Stimulated activated naive CD8-positive, alpha-beta T cell treated with anti-CD3 and anti-CD28 coated beads, Interleukin-15, amount 100 ng/mL, for 72 hours (primary cell): ENCODE measurements at regions not wholly inside any gene's neighbourhood (a gene's known extent, or its start where the extent isn't known, plus 50 kb on each side); places are given as distances from the start of the nearest gene placed in this dataset.

ENCODE experiments used
- ATAC-seq: fragments of 150-1000 bp; cut with Tn5 transposase; 2 replicates; pipeline ENCODE4 v1.10.0; 2021; ENCODE audit warnings: mild to moderate bottlenecking, moderate library complexity
- DNase-seq, 2 donors: peaks; one replicate each; pipeline ENCODE4 v3.0.0; 2021 to 2022
- H3K27ac Mint-ChIP-seq, 2 donors: one replicate each; pipeline ENCODE4 v1.8.0; 2022; ENCODE audit warnings: mild to moderate bottlenecking in 2 of 2, mixed read lengths in 2 of 2, moderate library complexity in 2 of 2
- H3K27me3 Mint-ChIP-seq: one replicate; pipeline ENCODE4 v1.8.0; 2022; ENCODE audit warnings: mixed read lengths
- H3K4me1 Mint-ChIP-seq: one replicate; pipeline ENCODE4 v1.8.0; 2022; ENCODE audit warnings: mild to moderate bottlenecking, mixed read lengths
- H3K4me3 Mint-ChIP-seq, 2 donors: one replicate each; pipeline ENCODE4 v1.8.0; 2022; ENCODE audit warnings: mild to moderate bottlenecking in 2 of 2, mixed read lengths in 2 of 2, moderate library complexity in 1 of 2
- H3K9me3 Mint-ChIP-seq, 2 donors: one replicate each; pipeline ENCODE4 v1.8.0; 2022; ENCODE audit warnings: mixed read lengths in 2 of 2

GRCh38 chr15:79195239-79195638 lies 87.3 kb upstream of the ANKRD34C start:
- Mint-ChIP-seq H3K27ac (no peak overlapping the region), H3K27me3 (peaks cover 29% of the 10 kb centered on the region), H3K4me1 (no peaks in the 10 kb centered on the region), H3K9me3 (no peaks in the 10 kb centered on the region), H3K4me3 (no peak overlapping the region)
- ATAC-seq (no peak), DNase-seq (no peak)

DNA sequence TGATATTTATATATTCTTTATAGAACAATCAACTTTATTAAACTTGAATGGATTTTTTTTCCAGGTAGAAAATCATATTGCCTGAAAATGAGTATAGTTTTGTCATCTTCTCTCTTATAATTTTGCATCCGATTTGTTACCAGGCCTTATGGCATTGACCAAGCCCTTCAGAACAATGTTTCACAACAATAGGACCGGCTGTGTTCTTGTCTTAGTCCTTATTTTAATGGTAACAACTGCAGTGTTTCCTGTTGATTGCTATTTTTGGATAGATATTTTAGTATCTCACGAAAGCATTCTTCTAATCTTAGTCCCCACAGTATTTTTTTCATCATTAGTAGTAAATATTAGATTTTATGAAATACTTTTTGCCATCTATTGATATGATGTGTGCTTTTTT lies 88.1 kb upstream of the ANKRD34C start:
- Mint-ChIP-seq H3K9me3 (no peaks in the 10 kb centered on the region), H3K27me3 (peaks cover 29% of the 10 kb centered on the region), H3K4me3 (no peak overlapping the region), H3K27ac (no peak overlapping the region), H3K4me1 (no peaks in the 10 kb centered on the region)
- DNase-seq: no peak
- ATAC-seq: no peak

DNA sequence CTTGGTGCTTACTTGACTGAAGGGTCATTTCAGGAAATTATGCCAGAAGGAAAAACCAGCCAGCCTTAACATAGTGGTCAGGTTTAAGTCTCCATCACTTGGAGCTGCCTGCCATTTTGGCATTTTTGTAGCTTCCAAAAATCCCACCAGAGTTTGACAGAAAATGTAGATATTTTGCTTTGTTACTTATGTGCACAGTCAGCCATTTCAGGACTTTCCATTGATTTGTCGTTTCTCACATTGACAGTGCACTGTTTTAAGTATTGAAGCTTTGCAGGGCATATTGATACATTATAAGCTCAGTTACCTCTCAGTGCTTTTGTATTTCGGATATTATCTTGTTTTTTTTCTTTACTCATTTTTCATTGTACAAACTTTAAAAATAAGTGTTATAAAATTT lies 89.0 kb upstream of the ANKRD34C start:
- Mint-ChIP-seq H3K27ac (no peak overlapping the region), H3K9me3 (no peaks in the 10 kb centered on the region), H3K4me1 (no peaks in the 10 kb centered on the region), H3K27me3 (peaks cover 29% of the 10 kb centered on the region), H3K4me3 (no peak overlapping the region)
- DNase-seq (no peak), ATAC-seq (no peak)

- ATAC-seq: no peak
Observed at GRCh38 chr15:79193103-79193502, 89.4 kb upstream of the ANKRD34C start.

GRCh38 chr15:79192462-79193036 lies 90.0 kb upstream of the ANKRD34C start:
- Mint-ChIP-seq H3K27ac (no peak overlapping the region), H3K9me3 (no peaks in the 10 kb centered on the region), H3K4me3 (no peak overlapping the region), H3K4me1 (no peaks in the 10 kb centered on the region), H3K27me3 (peaks cover 29% of the 10 kb centered on the region)
- DNase-seq (no peak), ATAC-seq (no peak)

More at GRCh38 chr15:79193103-79193502, 89.4 kb upstream of the ANKRD34C start:
- no peak for DNase-seq
- H3K27ac Mint-ChIP-seq: no peak overlapping the region
- no peak overlapping the region for H3K4me3 Mint-ChIP-seq
- peaks cover 29% of the 10 kb centered on the region for H3K27me3 Mint-ChIP-seq
- no peaks in the 10 kb centered on the region for H3K4me1 Mint-ChIP-seq
- H3K9me3 Mint-ChIP-seq: no peaks in the 10 kb centered on the region

- Mint-ChIP-seq H3K4me3 (no peak overlapping the region), H3K4me1 (no peaks in the 10 kb centered on the region), H3K27ac (no peak overlapping the region), H3K9me3 (no peaks in the 10 kb centered on the region), H3K27me3 (peaks cover 11% of the 10 kb centered on the region)
- no peak for ATAC-seq
- no peak for DNase-seq
Observed at GRCh38 chr15:79190093-79190492, 92.4 kb upstream of the ANKRD34C start.

GRCh38 chr15:79186616-79187015 lies 95.9 kb upstream of the ANKRD34C start:
- H3K27me3 Mint-ChIP-seq: peaks cover 12% of the 10 kb centered on the region
- no peaks in the 10 kb centered on the region for H3K4me1 Mint-ChIP-seq
- no peaks in the 10 kb centered on the region for H3K9me3 Mint-ChIP-seq
- H3K27ac Mint-ChIP-seq: no peak overlapping the region
- DNase-seq (no peak), ATAC-seq (no peak)
- H3K4me3 Mint-ChIP-seq: no peak overlapping the region

DNA sequence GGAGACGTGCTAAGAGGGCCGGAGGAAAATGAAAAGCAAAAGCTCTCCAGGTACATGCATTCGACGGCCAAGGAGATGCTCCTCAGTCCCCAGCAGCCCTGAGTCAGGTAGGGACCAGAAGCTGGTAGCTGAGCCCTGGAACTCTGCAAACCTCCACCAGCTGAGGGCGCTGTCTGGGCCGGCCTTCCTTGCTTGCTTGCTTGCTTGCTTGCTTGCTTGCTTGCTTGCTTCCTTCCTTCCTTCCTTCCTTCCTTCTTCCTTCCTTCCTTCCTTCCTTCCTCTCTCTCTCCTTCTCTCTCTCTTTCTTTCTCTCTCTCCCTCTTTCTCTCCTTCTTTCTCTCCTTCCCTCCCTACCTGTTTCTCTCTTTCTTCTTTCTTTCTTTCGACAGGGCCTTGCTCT lies 94.6 kb upstream of the RASGRF1 start:
- ATAC-seq (no peak), DNase-seq (peak; percentile 20 to 28)
- H3K9me3 Mint-ChIP-seq: no peaks in the 10 kb centered on the region
- no peak overlapping the region for H3K4me3 Mint-ChIP-seq
- no peaks in the 10 kb centered on the region for H3K4me1 Mint-ChIP-seq
- no peak overlapping the region for H3K27ac Mint-ChIP-seq
- H3K27me3 Mint-ChIP-seq: peaks cover 12% of the 10 kb centered on the region

GRCh38 chr15:79184465-79184892 lies 93.9 kb upstream of the RASGRF1 start:
- DNase-seq: peak; percentile 58 to 59

GRCh38 chr15:79180318-79180717 lies 89.7 kb upstream of the RASGRF1 start:
- H3K27ac Mint-ChIP-seq: no peak overlapping the region
- H3K9me3 Mint-ChIP-seq: no peaks in the 10 kb centered on the region
- no peaks in the 10 kb centered on the region for H3K4me1 Mint-ChIP-seq
- H3K27me3 Mint-ChIP-seq: peaks cover 30% of the 10 kb centered on the region
- no peak for ATAC-seq
- H3K4me3 Mint-ChIP-seq: no peak overlapping the region
- DNase-seq: no peak

More at GRCh38 chr15:79184465-79184892, 93.9 kb upstream of the RASGRF1 start:
- no peaks in the 10 kb centered on the region for H3K9me3 Mint-ChIP-seq
- H3K27ac Mint-ChIP-seq: no peak overlapping the region
- H3K4me3 Mint-ChIP-seq: no peak overlapping the region
- peaks cover 12% of the 10 kb centered on the region for H3K27me3 Mint-ChIP-seq
- ATAC-seq: peak; percentile 48
- no peaks in the 10 kb centered on the region for H3K4me1 Mint-ChIP-seq

DNA sequence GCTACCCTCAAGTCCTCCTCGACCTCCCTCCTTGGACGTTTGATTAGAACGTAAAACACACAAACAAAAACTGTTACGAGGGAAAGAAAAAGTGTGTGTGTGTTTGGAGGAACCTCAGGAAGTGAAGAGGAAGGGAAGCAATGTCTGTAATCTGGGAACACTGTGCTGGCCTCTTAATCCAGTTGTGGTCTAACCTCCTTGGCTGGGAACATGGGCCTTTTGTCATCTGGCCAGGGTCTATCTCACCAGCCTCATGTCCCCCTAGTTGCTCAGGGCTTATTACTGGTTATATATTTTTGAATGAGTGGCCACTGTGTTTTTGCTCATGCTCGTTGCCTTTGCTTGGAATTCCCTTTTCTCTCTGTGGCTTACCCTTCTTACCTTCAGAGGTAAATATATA lies 89.0 kb upstream of the RASGRF1 start:
- no peaks in the 10 kb centered on the region for H3K4me1 Mint-ChIP-seq
- H3K27me3 Mint-ChIP-seq: peaks cover 37% of the 10 kb centered on the region
- no peak for DNase-seq
- no peaks in the 10 kb centered on the region for H3K9me3 Mint-ChIP-seq
- no peak for ATAC-seq
- H3K27ac Mint-ChIP-seq: no peak overlapping the region
- no peak overlapping the region for H3K4me3 Mint-ChIP-seq

DNA sequence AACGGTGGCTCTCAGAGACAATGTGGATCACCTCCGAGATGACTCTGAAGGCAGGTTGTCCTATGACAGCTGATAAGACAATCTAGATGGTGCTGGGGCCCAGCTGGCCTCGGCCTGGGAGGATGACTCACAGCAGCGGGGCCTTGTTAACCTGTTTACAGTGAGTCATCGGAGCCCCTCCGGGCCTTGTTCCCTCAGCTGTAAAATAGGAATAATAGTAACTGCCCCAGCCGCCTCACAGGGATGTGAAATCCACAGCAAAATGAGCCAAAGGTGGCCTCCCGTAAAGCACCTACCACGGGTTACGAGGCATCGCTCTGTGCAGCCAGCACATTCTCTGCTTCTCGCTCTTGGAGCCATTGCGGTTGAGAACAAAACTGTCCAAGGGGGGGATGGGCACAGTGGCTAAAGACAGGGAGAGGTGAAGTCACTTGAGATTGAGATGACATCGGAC lies 88.6 kb upstream of the RASGRF1 start:
- H3K9me3 Mint-ChIP-seq: no peaks in the 10 kb centered on the region
- no peaks in the 10 kb centered on the region for H3K4me1 Mint-ChIP-seq
- H3K27ac Mint-ChIP-seq: no peak overlapping the region
- H3K4me3 Mint-ChIP-seq: no peak overlapping the region
- no peak for DNase-seq
- ATAC-seq: no peak
- peaks cover 38% of the 10 kb centered on the region for H3K27me3 Mint-ChIP-seq

DNA sequence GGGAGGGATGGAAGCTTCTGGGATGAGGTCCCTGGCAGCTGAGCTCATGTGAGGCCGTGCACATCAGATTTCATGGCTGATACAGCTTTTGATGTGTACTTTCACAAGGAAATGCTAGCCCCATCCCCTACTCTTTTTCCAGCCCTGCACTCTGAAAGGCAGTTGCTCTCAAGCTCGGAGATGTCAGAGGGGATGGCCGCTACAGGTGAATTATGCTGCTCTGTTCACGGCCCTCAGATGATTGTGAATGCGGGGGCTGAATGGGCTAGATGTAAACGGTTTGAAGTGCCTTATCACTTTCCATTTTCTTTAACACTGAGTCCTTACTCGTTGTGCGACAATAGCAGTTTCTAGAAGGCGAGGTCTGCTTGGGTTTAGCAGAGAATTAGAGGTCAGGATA lies 88.0 kb upstream of the RASGRF1 start:
- H3K9me3 Mint-ChIP-seq: no peaks in the 10 kb centered on the region
- no peak overlapping the region for H3K4me3 Mint-ChIP-seq
- no peak overlapping the region for H3K27ac Mint-ChIP-seq
- ATAC-seq: no peak
- DNase-seq: no peak
- H3K27me3 Mint-ChIP-seq: peaks cover 43% of the 10 kb centered on the region
- no peaks in the 10 kb centered on the region for H3K4me1 Mint-ChIP-seq

- Mint-ChIP-seq H3K27me3 (peaks cover 56% of the 10 kb centered on the region), H3K9me3 (no peaks in the 10 kb centered on the region), H3K27ac (no peak overlapping the region), H3K4me1 (no peaks in the 10 kb centered on the region), H3K4me3 (no peak overlapping the region)
- DNase-seq: no peak
- ATAC-seq: no peak
Observed at GRCh38 chr15:79176151-79176550, 85.6 kb upstream of the RASGRF1 start.

DNA sequence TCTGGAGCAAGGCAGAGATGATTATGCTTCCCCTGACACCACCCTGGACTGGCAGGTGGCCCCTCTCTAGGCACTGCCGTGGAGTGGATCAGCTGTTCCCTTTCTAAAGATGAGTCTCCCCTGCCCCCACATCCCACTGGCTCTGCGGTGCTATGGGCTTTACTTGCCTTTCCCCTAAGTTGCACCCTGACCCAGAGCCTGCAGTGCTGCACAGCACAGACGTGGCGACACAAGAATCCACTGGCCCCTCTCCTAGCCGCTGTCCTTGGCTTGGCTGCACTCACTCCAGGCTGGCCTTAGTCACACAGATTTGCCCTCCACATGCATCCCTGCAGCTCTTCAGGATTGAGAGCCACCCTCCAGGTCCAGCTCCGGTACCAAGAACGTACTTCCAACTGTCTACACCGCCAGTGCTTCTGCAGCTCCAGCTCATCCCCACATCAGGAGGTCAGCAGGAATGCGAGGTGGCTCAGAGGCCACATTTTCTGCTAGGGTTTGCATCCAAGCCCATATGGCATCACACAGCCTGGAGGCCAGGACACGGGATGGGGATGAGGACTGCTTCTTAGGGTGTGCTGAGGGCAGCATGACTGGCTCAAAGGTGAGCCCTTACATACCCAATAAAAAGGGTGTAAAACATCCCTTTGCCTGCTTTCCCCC lies 82.4 kb upstream of the RASGRF1 start:
- no peaks in the 10 kb centered on the region for H3K9me3 Mint-ChIP-seq
- H3K4me3 Mint-ChIP-seq: no peak overlapping the region
- H3K4me1 Mint-ChIP-seq: no peaks in the 10 kb centered on the region
- H3K27me3 Mint-ChIP-seq: peaks cover 73% of the 10 kb centered on the region
- H3K27ac Mint-ChIP-seq: peak overlapping the region; percentile 17 to 21
- DNase-seq: no peak
- no peak for ATAC-seq

DNA sequence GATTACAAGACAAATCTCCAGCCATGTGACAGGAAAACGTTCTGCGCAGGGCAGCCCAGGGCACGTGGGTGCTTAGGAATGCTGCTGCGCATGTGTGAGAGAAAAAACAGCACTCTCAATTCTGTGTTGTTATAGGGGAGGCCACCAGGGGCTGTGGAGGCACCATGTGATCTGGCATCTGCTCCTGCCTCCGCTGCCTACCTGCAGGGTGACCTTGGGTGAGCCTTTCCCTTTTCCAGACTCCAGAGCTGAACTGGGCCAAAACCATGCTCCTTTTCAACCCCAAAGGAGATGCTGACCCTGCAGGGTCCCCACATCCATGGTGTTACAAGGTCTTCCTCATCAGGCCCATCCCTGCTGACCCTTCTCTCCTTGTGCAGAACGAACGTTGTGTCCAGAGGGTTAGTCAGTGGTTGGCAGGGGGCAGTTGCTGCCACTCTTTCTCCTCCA lies 81.5 kb upstream of the RASGRF1 start:
- Mint-ChIP-seq H3K27me3 (peaks cover 73% of the 10 kb centered on the region), H3K9me3 (no peaks in the 10 kb centered on the region), H3K4me3 (no peak overlapping the region), H3K27ac (peak overlapping the region in 1 of 2 donors; percentile 21), H3K4me1 (no peaks in the 10 kb centered on the region)
- DNase-seq (no peak), ATAC-seq (no peak)
